ENCODE measurements at regions not wholly inside any gene's neighbourhood (a gene's known extent, or its start where the extent isn't known, plus 50 kb on each side); places are given as distances from the start of the nearest gene placed in this dataset.

DNA sequence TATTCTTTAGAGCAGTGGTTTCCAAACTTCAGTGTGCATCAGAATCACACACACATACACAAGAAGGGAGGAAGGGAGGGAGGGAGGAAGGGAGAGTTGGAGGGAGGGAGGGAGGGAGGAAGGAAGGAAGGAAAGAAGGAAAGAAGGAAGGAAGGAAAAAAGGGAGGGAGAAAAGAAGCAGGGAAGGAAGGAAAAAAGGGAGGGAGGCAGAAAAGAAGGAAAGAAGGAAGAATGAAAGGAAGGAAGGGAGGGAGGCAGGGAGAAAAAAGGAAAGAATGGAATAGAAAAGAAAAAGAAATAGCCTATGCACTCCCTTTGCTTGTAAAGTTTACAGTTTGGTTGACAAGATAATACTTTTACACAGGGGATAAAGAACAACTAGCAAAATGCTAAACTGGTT lies 96.3 kb upstream of the BCL11A start:
- TF ChIP-seq, protein P1, sequence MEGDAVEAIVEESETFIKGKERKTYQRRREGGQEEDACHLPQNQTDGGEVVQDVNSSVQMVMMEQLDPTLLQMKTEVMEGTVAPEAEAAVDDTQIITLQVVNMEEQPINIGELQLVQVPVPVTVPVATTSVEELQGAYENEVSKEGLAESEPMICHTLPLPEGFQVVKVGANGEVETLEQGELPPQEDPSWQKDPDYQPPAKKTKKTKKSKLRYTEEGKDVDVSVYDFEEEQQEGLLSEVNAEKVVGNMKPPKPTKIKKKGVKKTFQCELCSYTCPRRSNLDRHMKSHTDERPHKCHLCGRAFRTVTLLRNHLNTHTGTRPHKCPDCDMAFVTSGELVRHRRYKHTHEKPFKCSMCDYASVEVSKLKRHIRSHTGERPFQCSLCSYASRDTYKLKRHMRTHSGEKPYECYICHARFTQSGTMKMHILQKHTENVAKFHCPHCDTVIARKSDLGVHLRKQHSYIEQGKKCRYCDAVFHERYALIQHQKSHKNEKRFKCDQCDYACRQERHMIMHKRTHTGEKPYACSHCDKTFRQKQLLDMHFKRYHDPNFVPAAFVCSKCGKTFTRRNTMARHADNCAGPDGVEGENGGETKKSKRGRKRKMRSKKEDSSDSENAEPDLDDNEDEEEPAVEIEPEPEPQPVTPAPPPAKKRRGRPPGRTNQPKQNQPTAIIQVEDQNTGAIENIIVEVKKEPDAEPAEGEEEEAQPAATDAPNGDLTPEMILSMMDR (IDR thresholded peaks at IDR 0.05), result no peak
- no peak for TF ChIP-seq EZH2 (IDR thresholded peaks at IDR 0.05; ENCODE audit: borderline replicate concordance, insufficient read depth, low read depth, low read length, poor library complexity, severe bottlenecking)
